DND-41 (cell line): ENCODE measurements at regions not wholly inside any gene's neighbourhood (a gene's known extent, or its start where the extent isn't known, plus 50 kb on each side); places are given as distances from the start of the nearest gene placed in this dataset.

ENCODE experiments used
- ATAC-seq: fragments of 200-7000 bp; cut with Tn5 transposase; 3 replicates; pipeline ENCODE4 v1.9.1; 2021; ENCODE audit warnings: low read depth; ENCODE audit not compliant: insufficient read depth
- DNase-seq: peaks from one replicate; pipeline ENCODE4 v3.0.0-alpha.2; 2020
- H2AFZ ChIP-seq: 2 replicates; pipeline ENCODE4 v1.6.0; 2012; ENCODE audit warnings: low read depth, low read length
- H3K27ac ChIP-seq: 2 replicates; pipeline ENCODE4 v1.5.1; 2012; ENCODE audit warnings: low read length, inconsistent platforms
- H3K27me3 ChIP-seq: fragments of 200-600 bp; sonication (generic); 2 replicates; pipeline ENCODE4 v1.6.0; 2012; ENCODE audit warnings: low read length, mild to moderate bottlenecking, inconsistent platforms; ENCODE audit not compliant: insufficient read depth, poor library complexity
- H3K36me3 ChIP-seq: 2 replicates; pipeline ENCODE4 v1.5.1; 2012; ENCODE audit warnings: low read length, inconsistent platforms; ENCODE audit not compliant: insufficient read depth
- H3K4me1 ChIP-seq: 2 replicates; pipeline ENCODE4 v1.5.1; 2012; ENCODE audit warnings: mild to moderate bottlenecking, low read length; ENCODE audit not compliant: insufficient read depth
- H3K4me2 ChIP-seq: 2 replicates; pipeline ENCODE4 v1.6.0; 2012; ENCODE audit warnings: mild to moderate bottlenecking, moderate library complexity, low read length, inconsistent platforms; ENCODE audit not compliant: insufficient read depth
- H3K4me3 ChIP-seq, 2 experiments: fragments of 200-600 bp in 1 of 2; shearing (Covaris generic) in 1 of 2; 2 replicates each; pipeline ENCODE4 v1.5.1; 2012 to 2016; ENCODE audit warnings: inconsistent platforms in 2 of 2, low read length in 2 of 2, mild to moderate bottlenecking in 2 of 2, low read depth in 1 of 2, moderate library complexity in 1 of 2
- H3K79me2 ChIP-seq: 2 replicates; pipeline ENCODE4 v1.6.0; 2012; ENCODE audit warnings: low read length, inconsistent platforms; ENCODE audit not compliant: insufficient read depth
- H3K9ac ChIP-seq: 2 replicates; pipeline ENCODE4 v1.6.0; 2012; ENCODE audit warnings: low read depth, mild to moderate bottlenecking, inconsistent platforms, low read length, moderate library complexity
- H3K9me3 ChIP-seq: 2 replicates; pipeline ENCODE4 v1.5.1; 2012; ENCODE audit warnings: low read length, moderate library complexity, mild to moderate bottlenecking, inconsistent platforms; ENCODE audit not compliant: insufficient read depth, severe bottlenecking
- H4K20me1 ChIP-seq: 2 replicates; pipeline ENCODE4 v1.6.0; 2012; ENCODE audit warnings: low read length; ENCODE audit not compliant: insufficient read depth
- EZH2 ChIP-seq: IDR thresholded peaks from 3 replicates; pipeline ENCODE4 v1.6.1; 2012; ENCODE audit warnings: borderline replicate concordance, low read depth, mild to moderate bottlenecking, moderate library complexity, low read length, inconsistent platforms; ENCODE audit not compliant: severe bottlenecking
- TF ChIP-seq, protein P1 (sequence below): IDR thresholded peaks from 2 replicates; pipeline ENCODE4 v1.5.1; 2012; ENCODE audit warnings: borderline replicate concordance, low read length, moderate library complexity, mild to moderate bottlenecking; ENCODE audit not compliant: poor library complexity, severe bottlenecking; ENCODE audit errors: extremely low read depth

DNA sequence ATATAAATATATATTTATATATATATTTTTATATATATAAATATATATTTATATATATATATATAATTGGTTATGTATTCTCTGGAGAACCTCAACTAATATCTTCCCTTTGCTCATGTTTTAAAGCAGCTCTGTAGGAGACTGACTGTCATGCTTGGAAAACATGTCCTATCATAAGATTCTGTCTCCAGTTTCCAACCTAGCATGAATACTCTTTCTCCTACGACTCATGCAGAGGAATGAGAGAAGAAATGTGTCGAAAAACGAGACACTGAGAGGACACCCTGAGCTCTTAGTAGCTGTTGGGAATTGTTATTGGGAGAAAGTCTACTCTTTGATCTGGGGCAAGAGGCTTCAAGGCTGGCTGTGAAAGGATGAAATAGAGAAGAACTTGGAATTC lies 166.5 kb upstream of the SLIT2 start:
- H3K9me3 ChIP-seq, result no peaks in the 10 kb centered on the region
- H3K36me3 ChIP-seq, result no peaks in the 10 kb centered on the region
- no peak overlapping the region for H3K4me3 ChIP-seq
- H4K20me1 ChIP-seq, result no peaks in the 10 kb centered on the region
- DNase-seq (no peak), ATAC-seq (no peak)
- H3K4me2 ChIP-seq, result no peak overlapping the region
- no peak for TF ChIP-seq EZH2
- no peaks in the 10 kb centered on the region for H3K79me2 ChIP-seq
- no peak overlapping the region for H3K9ac ChIP-seq
- no peak overlapping the region for H3K27ac ChIP-seq
- H3K4me1 ChIP-seq, result no peaks in the 10 kb centered on the region
- H3K27me3 ChIP-seq, result no peaks in the 10 kb centered on the region
- no peak overlapping the region for H2AFZ ChIP-seq

DNA sequence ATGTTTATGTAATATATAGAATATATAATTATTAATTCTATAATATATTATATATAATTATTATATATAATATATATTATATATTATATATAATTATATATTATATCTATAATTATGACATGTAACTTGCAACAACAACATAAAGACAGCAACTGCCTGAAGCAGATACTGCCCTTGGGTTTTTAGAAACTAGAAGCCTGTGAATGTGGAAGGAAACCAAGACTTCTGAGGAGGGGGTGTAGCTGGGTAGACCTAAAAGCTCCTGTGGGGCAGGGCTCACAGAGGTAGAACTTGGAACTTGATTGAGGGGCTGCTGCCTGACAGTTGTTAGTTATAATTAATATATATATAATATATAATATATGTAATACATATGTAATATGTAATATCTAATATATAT lies 167.2 kb upstream of the SLIT2 start:
- Histone ChIP-seq H4K20me1 (no peaks in the 10 kb centered on the region), H3K4me2 (no peak overlapping the region), H3K9ac (no peak overlapping the region), H3K27me3 (no peaks in the 10 kb centered on the region), H3K9me3 (no peaks in the 10 kb centered on the region), H2AFZ (no peak overlapping the region), H3K79me2 (no peaks in the 10 kb centered on the region), H3K27ac (no peak overlapping the region), H3K36me3 (no peaks in the 10 kb centered on the region), H3K4me3 (no peak overlapping the region), H3K4me1 (no peaks in the 10 kb centered on the region)
- TF ChIP-seq, protein P1, sequence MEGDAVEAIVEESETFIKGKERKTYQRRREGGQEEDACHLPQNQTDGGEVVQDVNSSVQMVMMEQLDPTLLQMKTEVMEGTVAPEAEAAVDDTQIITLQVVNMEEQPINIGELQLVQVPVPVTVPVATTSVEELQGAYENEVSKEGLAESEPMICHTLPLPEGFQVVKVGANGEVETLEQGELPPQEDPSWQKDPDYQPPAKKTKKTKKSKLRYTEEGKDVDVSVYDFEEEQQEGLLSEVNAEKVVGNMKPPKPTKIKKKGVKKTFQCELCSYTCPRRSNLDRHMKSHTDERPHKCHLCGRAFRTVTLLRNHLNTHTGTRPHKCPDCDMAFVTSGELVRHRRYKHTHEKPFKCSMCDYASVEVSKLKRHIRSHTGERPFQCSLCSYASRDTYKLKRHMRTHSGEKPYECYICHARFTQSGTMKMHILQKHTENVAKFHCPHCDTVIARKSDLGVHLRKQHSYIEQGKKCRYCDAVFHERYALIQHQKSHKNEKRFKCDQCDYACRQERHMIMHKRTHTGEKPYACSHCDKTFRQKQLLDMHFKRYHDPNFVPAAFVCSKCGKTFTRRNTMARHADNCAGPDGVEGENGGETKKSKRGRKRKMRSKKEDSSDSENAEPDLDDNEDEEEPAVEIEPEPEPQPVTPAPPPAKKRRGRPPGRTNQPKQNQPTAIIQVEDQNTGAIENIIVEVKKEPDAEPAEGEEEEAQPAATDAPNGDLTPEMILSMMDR, result no peak
- TF ChIP-seq EZH2, result no peak
- peak; percentile 71; the same call in 2 of the 3 replicates for ATAC-seq
- DNase-seq, result peak; percentile 7

DNA sequence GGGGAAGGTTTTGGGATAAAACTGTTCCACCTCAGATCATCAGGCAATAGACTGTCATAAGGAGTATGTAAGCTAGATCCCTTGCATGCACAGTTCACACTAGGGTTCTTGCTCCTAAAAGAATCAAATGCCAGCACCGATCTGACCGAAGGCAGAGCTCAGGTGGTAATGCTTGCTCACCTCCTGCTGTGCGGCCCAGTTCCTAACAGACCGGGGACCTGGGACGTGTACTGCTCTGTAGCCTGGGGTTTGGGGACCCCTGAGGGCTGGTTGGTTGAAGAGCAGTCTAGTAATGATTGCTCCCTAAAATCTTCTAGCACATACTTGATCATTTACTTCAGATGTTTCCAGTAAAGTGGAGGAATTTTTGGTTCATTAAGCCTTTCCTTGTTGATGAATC lies 173.1 kb upstream of the SLIT2 start:
- Histone ChIP-seq H2AFZ (no peak overlapping the region), H4K20me1 (no peaks in the 10 kb centered on the region), H3K27ac (no peak overlapping the region), H3K9me3 (no peaks in the 10 kb centered on the region), H3K4me2 (no peak overlapping the region), H3K27me3 (no peaks in the 10 kb centered on the region), H3K9ac (no peak overlapping the region), H3K4me1 (no peaks in the 10 kb centered on the region), H3K4me3 (no peak overlapping the region), H3K79me2 (no peaks in the 10 kb centered on the region), H3K36me3 (no peaks in the 10 kb centered on the region)
- DNase-seq (no peak), ATAC-seq (no peak)
- TF ChIP-seq, protein P1, result no peak
- no peak for TF ChIP-seq EZH2

GRCh38 chr4:20075248-20075871 lies 176.3 kb upstream of the SLIT2 start:
- Histone ChIP-seq H3K9ac (no peak overlapping the region), H3K4me1 (no peaks in the 10 kb centered on the region), H3K27ac (no peak overlapping the region), H3K27me3 (no peaks in the 10 kb centered on the region), H2AFZ (no peak overlapping the region; the same call in 1 of the 2 replicates), H3K79me2 (no peaks in the 10 kb centered on the region), H3K4me3 (no peak overlapping the region), H3K9me3 (no peaks in the 10 kb centered on the region), H3K36me3 (no peaks in the 10 kb centered on the region), H3K4me2 (no peak overlapping the region), H4K20me1 (no peaks in the 10 kb centered on the region)
- no peak for DNase-seq
- TF ChIP-seq, protein P1, result peak; percentile 8
- no peak for TF ChIP-seq EZH2
- no peak for ATAC-seq
